Neuron (in vitro differentiated cells): ENCODE measurements at regions not wholly inside any gene's neighbourhood (a gene's known extent, or its start where the extent isn't known, plus 50 kb on each side); places are given as distances from the start of the nearest gene placed in this dataset.
"Not testable (repeated sequence)": the region's sequence is repeated elsewhere in the genome, so short reads cannot be mapped to it uniquely, and the experiment has no call there.

ENCODE experiments used
- H2AFZ ChIP-seq: one replicate; pipeline ENCODE4 v1.6.1; 2013; ENCODE audit warnings: low read depth, mild to moderate bottlenecking, inconsistent platforms, low read length, moderate library complexity
- H3K27me3 ChIP-seq: one replicate; pipeline ENCODE4 v1.6.1; 2013; ENCODE audit warnings: low read length; ENCODE audit not compliant: insufficient read depth
- H3K36me3 ChIP-seq: one replicate; pipeline ENCODE4 v1.6.1; 2013; ENCODE audit warnings: low read length; ENCODE audit not compliant: insufficient read depth
- H3K4me1 ChIP-seq: one replicate; pipeline ENCODE4 v1.6.1; 2013; ENCODE audit warnings: low read length; ENCODE audit not compliant: insufficient read depth
- H3K4me3 ChIP-seq: 2 replicates; pipeline ENCODE4 v1.5.1; 2013; ENCODE audit warnings: mild to moderate bottlenecking, low read length, moderate library complexity
- H3K9me3 ChIP-seq: one replicate; pipeline ENCODE4 v1.6.1; 2013; ENCODE audit warnings: low read length

DNA sequence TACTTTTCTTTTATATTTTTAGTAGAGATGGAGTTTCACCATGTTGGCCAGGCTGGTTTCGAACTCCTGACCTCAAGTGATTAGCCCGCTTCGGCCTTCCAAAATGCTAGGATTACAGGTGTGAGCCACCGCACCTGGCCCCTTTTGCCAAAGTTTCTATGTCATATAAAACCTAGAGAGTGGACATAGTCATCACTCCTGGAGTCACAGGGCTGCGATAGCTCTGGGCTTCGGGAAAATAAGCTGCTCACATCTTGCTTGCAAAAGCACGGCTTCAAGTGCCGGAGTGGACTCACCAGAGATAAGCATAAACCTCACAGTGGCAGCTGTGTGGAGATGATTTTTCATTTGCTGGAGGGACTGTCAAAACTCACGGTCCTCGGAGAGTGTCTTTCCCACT is 171.2 kb downstream of the TEX29 start:
- H3K36me3 ChIP-seq, result no peaks in the 10 kb centered on the region
- H3K9me3 ChIP-seq, result peaks cover 15% of the 10 kb centered on the region
- no peak overlapping the region for H3K4me3 ChIP-seq
- H3K4me1 ChIP-seq, result peaks cover 6% of the 10 kb centered on the region
- peaks cover 13% of the 10 kb centered on the region for H3K27me3 ChIP-seq
- no peak overlapping the region for H2AFZ ChIP-seq

DNA sequence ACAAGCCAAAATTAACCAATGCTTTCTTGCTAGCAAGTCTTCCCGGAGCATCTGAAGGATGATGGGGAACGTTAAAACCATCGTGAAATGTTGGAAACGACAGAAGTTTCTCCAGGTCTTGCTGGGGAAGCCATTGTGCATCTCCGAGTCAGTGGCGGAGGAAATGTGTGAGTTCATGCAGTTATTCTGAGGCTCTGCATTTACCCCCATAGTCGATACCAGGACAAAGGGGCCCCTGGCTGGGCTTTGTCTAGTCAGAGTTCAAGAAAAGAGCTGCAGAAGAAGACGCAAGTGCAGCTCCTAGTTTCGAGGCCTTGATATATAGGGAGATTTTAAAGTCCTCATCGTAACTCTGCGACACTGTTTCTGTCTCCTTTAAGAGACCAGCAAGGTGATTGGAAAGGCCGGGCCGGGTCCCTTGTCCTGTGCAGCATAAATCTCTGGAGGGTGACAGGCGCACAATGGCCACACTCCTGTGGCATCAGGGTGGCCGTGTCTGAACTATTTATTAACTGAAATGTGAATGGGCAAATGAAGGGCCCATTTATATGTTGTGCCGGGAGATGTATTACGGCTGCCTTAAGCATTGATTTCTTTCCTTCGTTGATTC is 172.0 kb downstream of the TEX29 start:
- Histone ChIP-seq H3K4me1 (peaks cover 6% of the 10 kb centered on the region), H3K4me3 (no peak overlapping the region), H2AFZ (no peak overlapping the region), H3K9me3 (peaks cover 11% of the 10 kb centered on the region), H3K27me3 (peaks cover 13% of the 10 kb centered on the region), H3K36me3 (no peaks in the 10 kb centered on the region)

DNA sequence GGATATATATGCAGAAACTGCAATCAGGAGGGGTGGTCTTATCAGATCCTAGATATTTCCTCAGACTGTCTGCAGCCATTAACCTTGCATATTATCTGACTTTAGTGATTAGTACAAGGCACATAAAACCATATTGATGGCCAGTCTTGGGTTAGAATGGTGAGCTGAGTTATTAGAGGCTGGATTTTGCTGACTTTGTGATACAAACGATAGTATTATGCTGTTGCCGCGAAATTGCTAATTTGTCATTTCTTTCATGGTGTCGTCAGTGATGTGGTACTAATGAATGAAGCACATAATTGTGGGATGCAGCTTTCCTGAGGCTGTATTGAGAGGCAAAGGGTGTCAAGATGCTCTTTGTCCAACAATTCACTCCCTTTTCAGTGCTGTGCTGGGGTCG is 172.5 kb downstream of the TEX29 start:
- H3K4me3 ChIP-seq, result no peak overlapping the region
- peaks cover 13% of the 10 kb centered on the region for H3K27me3 ChIP-seq
- peaks cover 6% of the 10 kb centered on the region for H3K4me1 ChIP-seq
- peaks cover 7% of the 10 kb centered on the region for H3K9me3 ChIP-seq
- no peaks in the 10 kb centered on the region for H3K36me3 ChIP-seq
- H2AFZ ChIP-seq, result no peak overlapping the region

DNA sequence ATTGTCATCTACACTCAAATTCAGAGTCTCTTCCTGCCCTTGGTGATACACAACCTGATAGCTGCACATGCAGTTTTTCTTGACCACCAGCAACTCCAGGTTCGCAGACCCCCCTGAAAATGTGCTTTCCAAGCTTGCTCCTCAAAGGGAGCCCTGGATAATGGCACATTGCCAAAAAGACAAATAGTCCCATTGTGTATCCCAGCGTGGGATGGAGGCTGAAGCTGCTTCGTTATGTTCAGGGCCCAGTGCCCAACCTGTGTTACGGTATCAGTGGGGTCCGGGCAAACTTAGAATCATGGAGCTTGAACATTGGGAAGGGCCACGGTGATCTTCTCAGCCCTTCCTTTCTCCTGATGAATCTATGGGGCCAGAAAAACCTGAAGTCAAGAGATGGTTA is 173.0 kb downstream of the TEX29 start:
- H3K36me3 ChIP-seq, result no peaks in the 10 kb centered on the region
- no peak overlapping the region for H3K4me3 ChIP-seq
- H3K9me3 ChIP-seq, result peaks cover 7% of the 10 kb centered on the region
- H3K4me1 ChIP-seq, result peaks cover 6% of the 10 kb centered on the region
- H3K27me3 ChIP-seq, result peaks cover 13% of the 10 kb centered on the region
- H2AFZ ChIP-seq, result no peak overlapping the region

DNA sequence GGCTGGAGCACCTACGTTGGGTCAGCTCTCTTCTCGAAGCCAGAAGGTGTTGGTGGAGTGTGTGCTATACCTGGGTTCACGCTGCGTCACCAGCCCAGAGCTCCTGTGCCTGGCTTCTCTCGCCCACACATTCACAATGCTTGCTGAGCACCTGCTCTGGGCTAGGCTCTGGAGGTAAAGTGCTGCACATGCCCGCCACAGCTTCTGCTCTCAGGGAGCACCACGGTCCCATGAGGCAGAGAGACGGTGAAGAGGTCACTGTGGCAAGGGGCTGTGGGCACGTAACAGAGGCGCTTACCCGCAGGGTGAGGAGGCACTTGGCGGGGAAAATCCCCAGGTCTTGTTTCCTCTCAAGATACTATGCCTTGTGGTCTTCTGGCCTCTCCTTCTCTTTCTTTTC is 174.2 kb downstream of the TEX29 start:
- Histone ChIP-seq H3K4me1 (peaks cover 6% of the 10 kb centered on the region), H3K36me3 (no peaks in the 10 kb centered on the region), H3K27me3 (peaks cover 13% of the 10 kb centered on the region), H3K4me3 (no peak overlapping the region), H3K9me3 (peaks cover 7% of the 10 kb centered on the region), H2AFZ (no peak overlapping the region)

DNA sequence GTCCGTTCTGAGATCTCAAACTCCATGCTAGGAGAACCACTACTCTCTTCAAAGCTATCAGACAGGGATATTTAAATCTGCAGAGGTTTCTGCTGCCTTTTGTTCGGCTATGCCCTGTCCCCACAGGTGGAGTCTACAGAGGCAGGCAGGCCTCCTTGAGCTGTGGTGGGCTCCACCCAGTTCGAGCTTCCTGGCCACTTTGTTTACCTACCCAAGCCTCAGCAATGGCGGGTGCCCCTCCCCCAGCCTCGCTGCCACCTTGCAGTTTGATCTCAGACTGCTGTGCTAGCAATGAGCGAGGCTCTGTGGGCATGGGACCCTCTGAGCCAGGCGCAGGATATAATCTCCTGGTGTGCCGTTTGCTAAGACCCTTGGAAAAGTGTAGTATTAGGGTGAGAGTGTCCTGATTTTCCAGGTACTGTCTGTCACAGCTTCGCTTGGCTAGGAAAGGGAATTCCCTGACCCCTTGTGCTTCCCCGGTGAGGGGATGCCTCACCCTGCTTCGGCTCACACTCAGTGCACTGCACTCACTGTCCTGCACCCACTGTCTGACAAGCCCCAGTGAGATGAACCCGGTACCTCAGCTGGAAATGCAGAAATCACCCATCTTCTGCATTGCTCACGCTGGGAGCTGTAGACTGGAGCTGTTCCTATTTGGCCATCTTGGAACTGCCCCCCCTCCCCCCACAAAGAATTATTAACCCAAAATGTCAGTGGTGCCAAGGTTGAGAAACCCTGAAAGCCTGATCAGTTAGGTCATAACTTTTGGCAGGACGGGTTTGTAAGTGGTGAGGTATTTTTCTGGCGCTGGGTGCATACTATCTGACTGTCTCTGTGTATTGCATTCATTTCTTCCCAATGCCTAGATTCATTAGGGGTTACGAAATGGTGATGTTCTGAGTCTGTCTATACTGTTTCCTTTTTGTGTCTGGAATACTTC is 181.4 kb downstream of the TEX29 start:
- not testable (repeated sequence) for H3K4me1 ChIP-seq, H3K27me3 ChIP-seq, H3K36me3 ChIP-seq, H3K4me3 ChIP-seq, H3K9me3 ChIP-seq, H2AFZ ChIP-seq

DNA sequence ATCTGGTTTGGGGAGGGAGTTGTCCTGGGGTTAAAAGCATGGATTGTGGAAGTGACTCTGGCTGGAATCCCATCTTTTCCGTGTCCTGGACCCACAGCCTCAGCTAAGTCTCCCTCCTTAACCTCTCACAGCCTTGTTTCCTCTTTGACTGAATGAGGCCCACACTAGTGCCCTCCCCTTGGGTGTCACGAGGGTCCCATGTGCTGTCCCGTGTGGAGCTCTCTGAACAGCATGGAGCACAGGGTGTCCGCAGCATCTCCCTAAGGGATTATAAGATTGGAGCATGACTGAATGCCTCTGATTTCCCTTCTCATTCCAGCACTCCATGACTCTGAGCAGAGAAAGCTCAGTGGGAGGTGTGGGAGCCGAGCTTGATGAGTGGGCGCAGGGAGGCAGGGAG is 182.5 kb downstream of the TEX29 start:
- Histone ChIP-seq H3K4me1 (no peaks in the 10 kb centered on the region), H2AFZ (no peak overlapping the region), H3K9me3 (no peaks in the 10 kb centered on the region), H3K36me3 (no peaks in the 10 kb centered on the region), H3K4me3 (no peak overlapping the region), H3K27me3 (peaks cover 3% of the 10 kb centered on the region)

DNA sequence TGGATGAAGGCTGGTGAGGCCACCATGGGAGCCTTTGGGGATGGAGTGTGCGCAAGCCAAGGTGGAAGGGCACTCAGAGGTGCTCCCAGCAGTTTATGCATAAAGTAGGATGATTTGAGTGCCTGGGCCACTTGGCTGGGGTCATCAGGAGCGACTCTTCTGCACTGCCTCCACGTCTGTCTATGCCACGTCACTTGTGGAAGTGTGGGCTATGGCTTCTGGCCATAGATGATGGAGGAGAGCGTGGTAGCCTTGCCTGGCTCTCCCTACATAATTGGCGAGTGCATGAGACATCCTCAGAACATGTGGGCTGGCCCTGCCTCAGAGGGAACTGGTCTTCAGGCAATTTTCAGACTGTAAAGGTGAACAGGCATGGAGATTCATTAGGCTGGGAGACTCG is 182.9 kb downstream of the TEX29 start:
- H3K9me3 ChIP-seq, result no peaks in the 10 kb centered on the region
- peaks cover 3% of the 10 kb centered on the region for H3K27me3 ChIP-seq
- no peak overlapping the region for H3K4me3 ChIP-seq
- no peak overlapping the region for H2AFZ ChIP-seq
- H3K4me1 ChIP-seq, result no peaks in the 10 kb centered on the region
- no peaks in the 10 kb centered on the region for H3K36me3 ChIP-seq

DNA sequence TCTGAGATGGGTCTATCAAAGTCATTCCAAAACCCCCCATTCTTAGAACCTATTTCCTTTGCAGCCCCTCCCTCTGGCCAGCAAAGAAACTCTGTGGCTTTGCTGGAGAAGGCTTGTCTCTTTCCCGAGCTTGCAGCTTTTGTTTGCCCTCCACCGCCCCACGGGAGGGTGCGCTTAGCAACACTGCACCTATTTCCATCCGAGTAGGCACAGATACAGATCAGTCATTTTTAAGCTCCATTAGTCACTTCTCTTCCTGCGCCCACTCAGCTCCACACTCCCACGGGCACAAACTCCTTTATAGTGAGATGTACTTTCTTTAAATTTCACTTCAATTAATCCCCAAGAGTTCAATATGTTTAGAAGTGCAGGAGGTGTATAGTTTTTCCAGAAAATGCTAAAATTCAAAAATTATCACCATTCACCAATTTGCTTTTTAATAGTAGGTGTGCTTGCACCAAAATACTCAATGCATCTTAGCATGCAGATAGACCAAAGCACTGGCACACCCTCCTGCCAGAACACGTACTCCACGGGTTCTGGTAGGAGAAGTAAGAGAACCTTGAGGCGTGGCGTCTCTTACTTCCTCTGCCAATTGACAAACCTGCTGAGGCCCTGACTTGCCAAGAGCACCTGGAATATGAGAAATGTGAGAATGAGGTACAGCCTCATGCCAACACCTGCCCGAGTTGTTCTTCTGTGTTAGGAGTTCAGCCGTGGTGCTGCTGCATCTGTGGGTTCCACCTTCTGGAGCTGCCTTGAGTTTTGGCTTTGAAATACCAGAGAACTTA is 183.7 kb downstream of the TEX29 start:
- Histone ChIP-seq H3K4me1 (no peaks in the 10 kb centered on the region), H3K4me3 (no peak overlapping the region), H2AFZ (no peak overlapping the region), H3K27me3 (peaks cover 3% of the 10 kb centered on the region), H3K36me3 (no peaks in the 10 kb centered on the region), H3K9me3 (no peaks in the 10 kb centered on the region)

DNA sequence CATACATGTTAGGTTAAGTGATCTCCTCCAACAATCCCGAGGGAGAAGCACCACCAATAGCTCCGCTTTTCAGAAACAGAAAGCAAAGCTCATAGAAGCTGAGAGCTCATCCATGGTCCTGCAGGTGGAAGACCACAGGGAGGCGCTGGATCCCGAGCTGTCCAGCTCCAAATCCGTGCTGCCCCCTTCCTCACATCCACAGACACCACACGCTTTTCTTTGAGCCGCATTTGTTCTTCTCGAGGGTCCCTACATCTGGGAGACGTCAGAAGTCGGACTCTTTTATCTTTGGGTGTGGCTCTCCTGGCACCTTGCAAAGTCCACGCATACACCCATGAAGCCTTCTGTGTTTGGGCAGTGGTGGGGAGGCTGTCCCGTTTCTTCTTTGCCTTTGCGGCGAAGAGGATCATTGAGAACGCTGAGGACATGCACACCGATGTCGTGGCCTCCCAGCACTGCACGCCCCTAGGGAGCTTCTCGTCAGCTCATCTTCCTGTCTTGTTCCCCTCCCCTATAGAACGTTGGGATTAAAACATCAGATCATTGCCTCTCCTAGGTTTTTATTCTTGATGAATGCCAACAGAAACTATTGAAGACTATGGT is 184.8 kb downstream of the TEX29 start:
- H2AFZ ChIP-seq, result no peak overlapping the region
- H3K9me3 ChIP-seq, result no peaks in the 10 kb centered on the region
- no peaks in the 10 kb centered on the region for H3K36me3 ChIP-seq
- H3K4me3 ChIP-seq, result no peak overlapping the region
- no peaks in the 10 kb centered on the region for H3K4me1 ChIP-seq
- H3K27me3 ChIP-seq, result peaks cover 3% of the 10 kb centered on the region

DNA sequence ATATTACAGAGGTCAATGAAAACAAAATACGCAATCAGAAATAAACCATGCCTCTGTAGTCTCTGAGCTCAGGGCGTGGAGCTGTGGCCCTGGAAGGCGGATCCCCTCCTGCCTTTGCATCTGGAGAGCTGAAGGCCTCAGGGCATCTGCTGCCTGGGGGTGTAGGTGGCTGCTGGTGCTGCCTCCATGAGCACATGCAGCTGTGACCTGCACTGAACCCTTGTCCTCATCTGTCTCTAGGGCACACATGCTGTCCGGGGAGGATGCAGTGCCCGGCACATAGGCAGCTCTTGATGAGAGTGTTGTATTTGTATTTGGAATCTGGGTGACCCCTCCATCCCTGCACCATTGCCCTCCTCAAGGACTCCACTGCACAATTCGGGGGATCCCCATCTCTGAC is 185.7 kb downstream of the TEX29 start:
- H3K27me3 ChIP-seq, result peaks cover 3% of the 10 kb centered on the region
- no peak overlapping the region for H3K4me3 ChIP-seq
- no peaks in the 10 kb centered on the region for H3K4me1 ChIP-seq
- H2AFZ ChIP-seq, result no peak overlapping the region
- H3K9me3 ChIP-seq, result no peaks in the 10 kb centered on the region
- H3K36me3 ChIP-seq, result no peaks in the 10 kb centered on the region

DNA sequence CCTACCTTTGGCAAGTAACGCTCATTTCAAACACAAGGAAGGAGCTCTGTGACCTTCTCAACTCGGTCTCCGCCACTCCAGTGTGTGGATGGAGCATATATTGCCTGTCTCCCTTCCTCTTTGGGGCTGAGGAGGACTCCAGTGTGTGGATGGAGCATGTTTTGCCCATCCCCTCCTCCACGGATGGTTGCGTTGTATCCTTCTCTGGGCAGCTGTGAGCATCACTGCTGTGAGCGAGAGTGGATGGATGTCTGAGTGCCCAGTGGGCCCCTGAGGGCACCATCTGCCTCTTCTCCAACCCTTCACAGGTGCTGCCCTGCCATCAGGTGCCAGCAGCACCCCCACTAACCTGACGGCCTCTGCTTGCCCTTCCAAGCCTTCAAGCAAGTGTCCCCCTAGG is 186.2 kb downstream of the TEX29 start:
- H3K4me1 ChIP-seq, result no peaks in the 10 kb centered on the region

More for the DNA sequence above, 186.2 kb downstream of the TEX29 start:
- Histone ChIP-seq H2AFZ (no peak overlapping the region), H3K9me3 (no peaks in the 10 kb centered on the region), H3K27me3 (peaks cover 3% of the 10 kb centered on the region), H3K4me3 (no peak overlapping the region), H3K36me3 (no peaks in the 10 kb centered on the region)
